Hippocampal formation (tissue), 2 donors: ENCODE measurements at regions not wholly inside any gene's neighbourhood (a gene's known extent, or its start where the extent isn't known, plus 50 kb on each side); places are given as distances from the start of the nearest gene placed in this dataset.

ENCODE experiments used
- DNase-seq, 2 donors: peaks; one replicate each; lab custom pipeline; 2025; lab: John Stamatoyannopoulos, UW

- no peak for DNase-seq
These were observed 167.5 kb downstream of the NTMT2 start for GRCh38 chr1:170313306-170313705.

GRCh38 chr1:170316270-170316669 lies 170.5 kb downstream of the NTMT2 start:
- DNase-seq, result no peak

- DNase-seq, result no peak
These were observed 172.4 kb downstream of the NTMT2 start for GRCh38 chr1:170318141-170318540.

GRCh38 chr1:170318736-170319135 lies 173.0 kb downstream of the NTMT2 start:
- DNase-seq, result no peak

DNA sequence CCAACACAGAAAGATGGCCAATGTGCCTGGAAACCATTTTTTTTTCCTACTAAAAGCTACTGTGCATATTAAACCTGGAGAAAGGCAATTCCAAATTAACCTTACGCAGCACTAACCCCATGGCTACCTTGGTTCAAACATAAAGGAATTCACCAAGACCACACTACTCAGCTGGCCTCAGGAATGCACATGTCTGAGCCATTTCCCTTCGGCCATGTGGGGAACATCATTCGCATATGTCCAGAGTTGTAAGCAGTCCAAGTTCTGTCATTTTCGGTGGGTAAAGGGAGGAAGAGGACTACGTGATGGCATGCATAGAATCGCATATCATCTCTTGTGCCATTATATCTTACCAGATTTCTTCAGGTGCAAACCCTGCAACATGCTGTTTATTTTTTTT lies 175.4 kb downstream of the NTMT2 start:
- no peak for DNase-seq

GRCh38 chr1:170326186-170326585 lies 180.4 kb downstream of the NTMT2 start:
- no peak for DNase-seq

DNA sequence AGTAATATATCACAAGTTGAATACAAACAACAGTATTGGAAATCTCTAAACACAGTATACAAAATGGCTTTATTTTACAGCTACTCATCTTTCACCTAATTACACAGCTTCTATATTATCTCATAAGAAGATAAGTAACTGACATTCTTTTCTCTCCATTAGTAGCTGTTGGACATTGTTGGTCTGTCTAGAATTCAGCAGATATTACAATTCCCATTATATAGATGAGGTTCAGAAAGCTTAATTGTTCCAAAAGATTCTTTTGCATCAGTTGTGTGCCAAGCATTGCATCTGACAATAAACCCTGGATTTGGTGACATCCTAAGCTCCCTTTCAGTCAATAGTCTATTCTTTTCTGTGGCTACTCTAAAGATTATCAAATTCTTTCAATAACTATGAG lies 187.0 kb downstream of the NTMT2 start:
- DNase-seq, result no peak

DNA sequence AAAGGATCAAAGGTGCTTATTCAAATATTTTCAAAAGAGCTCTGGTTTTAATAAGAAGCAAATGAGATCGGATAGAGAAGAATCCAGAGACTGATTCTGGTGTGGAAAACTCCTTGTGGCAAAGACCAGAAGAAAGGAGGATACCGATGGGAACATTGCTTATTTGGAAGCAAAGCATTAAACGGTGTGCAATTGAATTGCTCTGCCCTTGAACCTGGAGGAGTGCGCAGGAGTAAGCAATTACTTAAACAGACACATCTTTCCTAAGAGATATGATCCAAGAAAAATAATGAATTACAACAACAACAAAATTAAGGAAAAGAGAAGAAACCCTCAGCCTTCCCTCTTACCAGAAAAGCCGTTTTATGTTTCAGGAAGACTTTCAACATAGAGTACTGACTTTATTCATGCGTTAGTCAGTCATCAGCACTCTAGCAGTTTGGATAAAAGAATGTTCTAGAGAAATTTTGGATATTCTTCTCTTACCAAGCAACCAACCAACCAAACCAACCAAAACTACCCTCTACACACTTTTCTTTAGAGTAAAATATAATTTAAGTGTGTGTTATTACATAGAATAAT lies 191.7 kb downstream of the NTMT2 start:
- no peak for DNase-seq

- no peak for DNase-seq
These were observed 192.4 kb upstream of the GORAB start for GRCh38 chr1:170339534-170339933.

- no peak for DNase-seq
These were observed 191.7 kb upstream of the GORAB start for GRCh38 chr1:170340308-170340707.

GRCh38 chr1:170351366-170351946 lies 180.5 kb upstream of the GORAB start:
- no peak for DNase-seq

DNA sequence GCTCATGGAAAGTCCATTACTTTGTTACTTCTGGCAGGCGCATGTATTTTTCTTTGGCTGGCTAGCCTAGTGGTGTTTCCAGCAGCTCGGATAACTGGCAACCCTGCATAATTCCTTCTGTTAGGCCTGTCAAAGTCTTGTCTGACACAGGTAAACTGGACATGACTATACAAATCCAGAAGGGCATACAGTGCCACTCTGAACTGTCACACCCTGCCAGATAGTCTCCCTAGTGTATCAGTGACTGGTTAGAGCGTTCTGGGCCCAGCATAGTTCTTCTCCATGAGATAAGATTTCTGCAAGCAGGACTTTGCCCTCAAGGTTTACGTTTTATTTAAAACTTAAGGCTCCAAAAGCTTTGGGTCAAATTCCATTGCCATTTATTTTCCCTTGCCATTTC lies 177.7 kb upstream of the GORAB start:
- DNase-seq, result no peak

- no peak for DNase-seq
These were observed 177.3 kb upstream of the GORAB start for GRCh38 chr1:170354690-170355089.

GRCh38 chr1:170355267-170355801 lies 176.6 kb upstream of the GORAB start:
- no peak for DNase-seq

- no peak for DNase-seq
These were observed 175.4 kb upstream of the GORAB start for GRCh38 chr1:170356585-170356984.

DNA sequence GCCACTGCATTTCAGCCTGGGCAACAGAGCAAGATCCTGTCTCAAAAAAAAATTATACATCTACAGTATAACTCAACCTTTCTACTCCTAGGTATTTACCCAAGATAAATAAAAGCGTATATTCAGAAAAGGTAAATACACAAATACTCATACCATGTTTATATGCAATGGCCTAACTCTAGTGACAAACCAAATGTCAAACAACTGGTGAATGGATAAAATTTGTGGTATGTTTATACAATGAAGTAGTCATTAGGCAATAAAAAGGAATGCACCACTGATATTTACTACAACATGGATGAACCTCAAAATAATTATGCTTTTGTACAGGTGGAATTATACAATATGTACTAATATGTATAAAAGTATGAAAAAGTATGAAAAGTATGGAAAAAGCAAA lies 174.2 kb upstream of the GORAB start:
- no peak for DNase-seq

DNA sequence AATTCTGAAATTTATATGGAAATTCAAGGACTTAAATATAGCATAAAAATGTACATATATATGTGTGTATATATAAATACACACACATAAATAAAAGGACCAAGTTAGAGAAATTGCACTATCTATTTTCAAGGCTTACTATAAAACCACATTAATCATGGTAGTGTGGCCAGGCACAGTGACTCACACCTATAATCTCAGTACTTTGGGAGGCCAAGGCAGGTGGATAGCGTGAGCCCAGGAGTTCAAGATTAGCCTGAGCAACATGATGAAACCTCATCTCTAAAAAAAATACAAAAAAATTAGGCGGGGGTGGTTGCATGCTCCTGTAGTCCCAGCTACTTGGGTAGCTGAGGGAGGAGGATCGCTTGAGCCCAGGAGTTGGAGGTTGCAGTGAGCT lies 171.4 kb upstream of the GORAB start:
- DNase-seq, result no peak

DNA sequence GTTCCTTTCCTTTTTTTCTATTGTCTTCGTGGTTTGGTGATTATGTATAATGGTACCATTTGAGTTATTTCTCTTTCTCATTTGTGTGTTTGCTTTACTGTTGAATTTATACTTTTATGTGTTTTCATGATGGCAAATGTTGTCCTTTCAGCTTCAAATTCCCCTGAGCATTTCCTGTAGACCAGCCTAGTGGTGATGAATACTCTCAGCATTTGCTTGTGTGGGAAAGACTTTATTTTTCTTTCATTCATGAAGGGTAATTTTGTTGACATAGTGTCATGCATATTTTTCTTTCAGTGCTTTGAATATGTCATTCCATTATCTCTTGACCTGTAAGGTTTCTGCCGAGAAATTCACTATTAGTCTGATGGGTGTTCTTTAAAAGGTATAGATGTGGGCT lies 166.6 kb upstream of the GORAB start:
- DNase-seq, result no peak

GRCh38 chr1:170366980-170367379 lies 165.0 kb upstream of the GORAB start:
- no peak for DNase-seq

- DNase-seq, result no peak
These were observed 164.4 kb upstream of the GORAB start for GRCh38 chr1:170367615-170368014.

DNA sequence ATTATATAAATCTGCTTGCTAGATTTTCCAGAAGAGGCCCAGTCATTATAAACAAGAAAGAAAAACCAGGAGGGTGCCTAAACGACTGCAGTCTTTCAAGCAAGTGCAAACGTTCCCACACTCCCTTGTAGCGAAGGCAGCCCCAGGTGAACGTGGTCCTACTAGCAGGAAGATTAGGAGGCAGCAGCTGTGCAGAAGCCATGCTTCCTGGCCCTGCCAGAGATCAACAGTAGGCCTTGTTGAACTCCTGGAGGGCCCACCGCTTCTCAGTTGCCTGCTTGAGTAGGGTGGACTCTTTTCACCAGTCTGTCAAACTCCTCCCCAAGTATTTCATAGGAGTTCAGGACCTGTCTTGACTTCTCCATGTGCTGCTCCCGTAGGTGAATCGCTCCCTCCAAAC lies 163.0 kb upstream of the GORAB start:
- no peak for DNase-seq

DNA sequence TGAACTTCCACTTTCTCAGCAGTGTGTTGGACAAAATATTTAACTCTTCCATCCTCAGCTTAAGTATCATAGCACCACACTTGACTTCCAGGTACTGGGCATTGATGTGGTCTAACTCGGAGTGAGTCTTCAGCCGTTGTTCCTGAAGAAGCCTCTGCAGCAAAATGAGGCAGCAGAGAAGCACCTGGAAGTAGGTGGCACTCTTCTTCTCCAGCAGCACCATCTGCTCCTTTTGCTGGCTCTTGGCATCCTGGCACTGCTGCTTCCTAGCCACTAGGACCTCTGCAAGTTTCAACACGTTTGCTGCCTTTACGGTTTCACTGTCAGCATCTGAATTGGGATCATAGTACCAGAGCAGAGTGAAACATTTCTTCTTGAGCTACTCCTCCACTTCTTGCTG lies 162.5 kb upstream of the GORAB start:
- no peak for DNase-seq

- DNase-seq, result no peak
These were observed 161.9 kb upstream of the GORAB start for GRCh38 chr1:170370087-170370486.

GRCh38 chr1:170375082-170375723 lies 156.8 kb upstream of the GORAB start:
- no peak for DNase-seq
